Activated CD4-positive, alpha-beta T cell treated with anti-CD3 and anti-CD28 coated beads, Interleukin-2, Interleukin-4, amounts not matched to agents 100 ng/mL and 50 ng/mL, durations not matched to agents 16 hours and 8 hours (primary cell): ENCODE measurements at regions not wholly inside any gene's neighbourhood (a gene's known extent, or its start where the extent isn't known, plus 50 kb on each side); places are given as distances from the start of the nearest gene placed in this dataset.

Experiments
- DNase-seq: peaks from one replicate; pipeline ENCODE4 v3.0.0-alpha.2; 2020; ENCODE audit warnings: low spot score

GRCh38 chr2:145091967-145092366 lies 572.0 kb upstream of the ZEB2 start:
- DNase-seq = no peak

GRCh38 chr2:145090841-145091761 lies 571.2 kb upstream of the ZEB2 start:
- no peak for DNase-seq

- DNase-seq = no peak
Measured at GRCh38 chr2:145088756-145089155, 568.8 kb upstream of the ZEB2 start.

- DNase-seq = no peak
Measured at GRCh38 chr2:145086910-145087309, 567.0 kb upstream of the ZEB2 start.

GRCh38 chr2:145085612-145086011 lies 565.7 kb upstream of the ZEB2 start:
- DNase-seq = no peak

- no peak for DNase-seq
Measured at GRCh38 chr2:145080426-145080825, 560.5 kb upstream of the ZEB2 start.

GRCh38 chr2:145079641-145080040 lies 559.7 kb upstream of the ZEB2 start:
- DNase-seq = no peak

- DNase-seq = no peak
Measured at GRCh38 chr2:145078923-145079322, 559.0 kb upstream of the ZEB2 start.

GRCh38 chr2:145076085-145076484 lies 556.2 kb upstream of the ZEB2 start:
- DNase-seq = no peak

- no peak for DNase-seq
Measured at GRCh38 chr2:145075454-145076062, 555.6 kb upstream of the ZEB2 start.

- no peak for DNase-seq
Measured at GRCh38 chr2:145070703-145071102, 550.8 kb upstream of the ZEB2 start.

- no peak for DNase-seq
Measured at GRCh38 chr2:145068509-145068908, 548.6 kb upstream of the ZEB2 start.

GRCh38 chr2:145067549-145068030 lies 547.7 kb upstream of the ZEB2 start:
- DNase-seq = no peak

- DNase-seq = no peak
Measured at GRCh38 chr2:145066856-145067548, 547.1 kb upstream of the ZEB2 start.

GRCh38 chr2:145066151-145066661 lies 546.3 kb upstream of the ZEB2 start:
- no peak for DNase-seq

- DNase-seq = no peak
Measured at GRCh38 chr2:145065342-145065741, 545.4 kb upstream of the ZEB2 start.

GRCh38 chr2:145064511-145064910 lies 544.6 kb upstream of the ZEB2 start:
- DNase-seq = no peak

GRCh38 chr2:145060876-145061275 lies 541.0 kb upstream of the ZEB2 start:
- no peak for DNase-seq

GRCh38 chr2:145059914-145060313 lies 540.0 kb upstream of the ZEB2 start:
- no peak for DNase-seq

GRCh38 chr2:145059343-145059742 lies 539.4 kb upstream of the ZEB2 start:
- DNase-seq = no peak

- DNase-seq = no peak
Measured at GRCh38 chr2:145058457-145058856, 538.5 kb upstream of the ZEB2 start.

- no peak for DNase-seq
Measured at GRCh38 chr2:145055651-145056050, 535.7 kb upstream of the ZEB2 start.

GRCh38 chr2:145050134-145050533 lies 530.2 kb upstream of the ZEB2 start:
- DNase-seq = no peak
